ENCODE measurements at regions not wholly inside any gene's neighbourhood (a gene's known extent, or its start where the extent isn't known, plus 50 kb on each side); places are given as distances from the start of the nearest gene placed in this dataset.

DNA sequence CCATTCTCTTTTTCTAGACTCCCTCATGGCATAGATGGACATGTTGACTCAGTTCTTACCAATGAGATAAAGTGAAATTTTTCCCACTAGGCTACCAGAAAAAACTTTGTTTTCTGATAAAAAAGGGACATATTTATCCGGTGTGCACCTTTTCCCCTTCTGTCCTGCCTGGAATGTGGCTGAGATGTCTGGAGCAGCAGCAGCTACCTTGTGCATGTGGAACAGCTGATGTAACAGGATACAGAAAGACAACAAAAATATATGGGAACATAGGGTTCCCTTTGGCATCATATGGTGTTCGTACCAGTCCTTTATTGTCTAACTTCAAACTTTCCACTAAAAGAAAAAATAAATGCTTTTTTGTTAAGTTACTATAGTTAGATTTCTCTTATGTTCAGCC is 460.2 kb upstream of the HS6ST1 start:
- Histone ChIP-seq H3K9ac (ENCODE audit: low read length) (no peak overlapping the region), H3K27ac (ENCODE audit: low read length) (no peak overlapping the region), H3K4me2 (ENCODE audit: low read depth, low read length) (no peak overlapping the region), H2AFZ (ENCODE audit: low read length) (no peak overlapping the region), H3K36me3 (replicated peaks; ENCODE audit: insufficient read depth, low read length) (no peaks in the 10 kb centered on the region), H3K79me2 (ENCODE audit: low read length) (no peaks in the 10 kb centered on the region), H3K9me2 (replicated peaks; ENCODE audit: insufficient read depth, low read length) (no peaks in the 10 kb centered on the region), H3K4me1 (ENCODE audit: low read length) (no peaks in the 10 kb centered on the region), H3K4me3 (ENCODE audit: low read length) (no peak overlapping the region), H4K20me1 (ENCODE audit: insufficient read depth, low read length) (no peaks in the 10 kb centered on the region), H3K27me3 (replicated peaks; ENCODE audit: insufficient read depth, low read length) (no peaks in the 10 kb centered on the region), H3F3A (ENCODE audit: insufficient read depth, low read length) (no peaks in the 10 kb centered on the region), H3K9me3 (replicated peaks; ENCODE audit: insufficient read depth, low read length) (no peaks in the 10 kb centered on the region)
- TF ChIP-seq, protein P1, sequence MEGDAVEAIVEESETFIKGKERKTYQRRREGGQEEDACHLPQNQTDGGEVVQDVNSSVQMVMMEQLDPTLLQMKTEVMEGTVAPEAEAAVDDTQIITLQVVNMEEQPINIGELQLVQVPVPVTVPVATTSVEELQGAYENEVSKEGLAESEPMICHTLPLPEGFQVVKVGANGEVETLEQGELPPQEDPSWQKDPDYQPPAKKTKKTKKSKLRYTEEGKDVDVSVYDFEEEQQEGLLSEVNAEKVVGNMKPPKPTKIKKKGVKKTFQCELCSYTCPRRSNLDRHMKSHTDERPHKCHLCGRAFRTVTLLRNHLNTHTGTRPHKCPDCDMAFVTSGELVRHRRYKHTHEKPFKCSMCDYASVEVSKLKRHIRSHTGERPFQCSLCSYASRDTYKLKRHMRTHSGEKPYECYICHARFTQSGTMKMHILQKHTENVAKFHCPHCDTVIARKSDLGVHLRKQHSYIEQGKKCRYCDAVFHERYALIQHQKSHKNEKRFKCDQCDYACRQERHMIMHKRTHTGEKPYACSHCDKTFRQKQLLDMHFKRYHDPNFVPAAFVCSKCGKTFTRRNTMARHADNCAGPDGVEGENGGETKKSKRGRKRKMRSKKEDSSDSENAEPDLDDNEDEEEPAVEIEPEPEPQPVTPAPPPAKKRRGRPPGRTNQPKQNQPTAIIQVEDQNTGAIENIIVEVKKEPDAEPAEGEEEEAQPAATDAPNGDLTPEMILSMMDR (IDR thresholded peaks at IDR 0.05; ENCODE audit: low read length): no peak
- TF ChIP-seq EZH2phosphoT487 (IDR thresholded peaks at IDR 0.05; ENCODE audit: low read length): no peak
- TF ChIP-seq EZH2 (optimal IDR thresholded peaks at IDR 0.05; ENCODE audit: low read depth, low read length): no peak
- DNase-seq: no peak

DNA sequence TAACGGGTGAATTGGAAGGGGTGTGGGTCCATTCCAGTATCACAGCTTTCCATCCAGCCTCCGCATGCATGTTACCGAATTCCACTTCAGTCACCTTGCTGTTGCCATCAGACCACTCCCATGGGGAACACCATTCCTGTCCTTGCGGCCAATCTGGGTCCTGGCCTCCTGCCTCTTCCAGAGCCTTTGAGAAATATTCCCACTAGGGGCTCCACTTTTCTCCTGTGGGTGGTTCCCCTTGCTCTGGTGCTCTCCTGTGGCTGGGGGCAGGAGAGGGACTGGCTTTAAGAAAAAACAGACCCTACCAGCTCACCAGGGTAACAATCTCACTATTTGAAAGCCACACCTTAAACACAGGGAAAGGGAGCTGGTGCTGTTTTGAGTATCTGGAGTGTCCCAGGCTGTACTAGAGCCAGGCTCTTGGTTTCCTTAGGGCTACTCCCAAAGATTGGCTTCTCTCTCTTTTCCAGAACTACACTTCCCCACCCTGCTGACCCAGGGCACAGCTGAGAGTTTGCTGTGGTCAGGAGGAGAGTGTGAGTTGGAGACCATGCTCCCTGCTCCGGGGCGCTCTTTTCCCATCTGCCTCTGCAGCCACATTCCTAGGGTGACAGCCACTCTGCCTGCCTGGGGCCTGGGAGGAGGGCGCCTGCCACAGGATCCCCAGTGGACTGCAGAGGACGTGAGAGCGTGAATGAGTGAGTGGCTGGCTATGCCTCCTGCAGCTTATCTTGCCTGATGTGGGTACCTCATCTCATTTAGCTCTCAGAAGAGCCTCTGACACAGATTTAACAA is 460.8 kb upstream of the HS6ST1 start:
- no peaks in the 10 kb centered on the region for H3K9me2 ChIP-seq (replicated peaks; ENCODE audit: insufficient read depth, low read length)
- no peaks in the 10 kb centered on the region for H3K4me1 ChIP-seq (ENCODE audit: low read length)
- no peak for TF ChIP-seq EZH2phosphoT487 (IDR thresholded peaks at IDR 0.05; ENCODE audit: low read length)
- TF ChIP-seq EZH2 (optimal IDR thresholded peaks at IDR 0.05; ENCODE audit: low read depth, low read length): no peak
- TF ChIP-seq, protein P1 (IDR thresholded peaks at IDR 0.05; ENCODE audit: low read length): no peak
- H3K27me3 ChIP-seq (replicated peaks; ENCODE audit: insufficient read depth, low read length): no peaks in the 10 kb centered on the region
- no peaks in the 10 kb centered on the region for H3F3A ChIP-seq (ENCODE audit: insufficient read depth, low read length)
- no peaks in the 10 kb centered on the region for H3K9me3 ChIP-seq (replicated peaks; ENCODE audit: insufficient read depth, low read length)
- no peaks in the 10 kb centered on the region for H4K20me1 ChIP-seq (ENCODE audit: insufficient read depth, low read length)
- H3K27ac ChIP-seq (ENCODE audit: low read length): no peak overlapping the region
- H3K79me2 ChIP-seq (ENCODE audit: low read length): no peaks in the 10 kb centered on the region
- no peak overlapping the region for H2AFZ ChIP-seq (ENCODE audit: low read length)
- no peaks in the 10 kb centered on the region for H3K36me3 ChIP-seq (replicated peaks; ENCODE audit: insufficient read depth, low read length)
- H3K4me2 ChIP-seq (ENCODE audit: low read depth, low read length): no peak overlapping the region
- H3K9ac ChIP-seq (ENCODE audit: low read length): no peak overlapping the region
- no peak overlapping the region for H3K4me3 ChIP-seq (ENCODE audit: low read length)
- DNase-seq: no peak

DNA sequence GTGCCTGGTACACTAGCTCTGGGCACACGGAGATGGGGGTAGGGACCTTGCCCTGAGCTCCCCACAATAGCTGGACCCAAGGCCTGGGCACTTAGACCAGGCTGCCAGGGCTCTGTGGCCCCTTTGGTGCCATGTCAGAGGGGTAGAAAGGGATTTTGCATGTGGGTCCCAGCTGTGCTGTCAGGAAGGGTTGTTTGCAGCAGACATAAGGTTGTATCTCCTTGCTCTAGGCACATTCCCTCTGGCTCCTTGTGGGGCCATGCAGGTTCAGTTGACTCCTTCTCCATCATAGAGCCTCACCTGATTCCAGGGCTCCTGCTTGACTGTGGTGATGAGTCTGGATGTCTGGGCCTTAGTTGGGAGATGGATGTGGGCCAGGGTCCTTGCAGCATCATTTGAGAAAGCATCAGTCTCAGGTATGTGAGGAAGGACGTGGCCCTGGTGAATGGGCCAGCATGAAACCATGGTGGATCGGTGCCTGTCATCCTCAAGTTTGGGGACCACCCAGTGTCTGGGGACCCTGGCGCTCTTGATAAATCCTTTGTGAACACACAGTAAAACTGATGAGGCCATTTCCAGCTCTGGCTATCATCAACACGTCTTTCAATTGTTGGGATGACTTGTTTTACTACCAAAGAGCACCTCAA is 461.9 kb upstream of the HS6ST1 start:
- Histone ChIP-seq H3K27me3 (replicated peaks; ENCODE audit: insufficient read depth, low read length) (no peaks in the 10 kb centered on the region), H3K27ac (ENCODE audit: low read length) (no peak overlapping the region), H3K9me2 (replicated peaks; ENCODE audit: insufficient read depth, low read length) (no peaks in the 10 kb centered on the region), H3K9ac (ENCODE audit: low read length) (no peak overlapping the region), H3K79me2 (ENCODE audit: low read length) (no peaks in the 10 kb centered on the region), H3K4me2 (ENCODE audit: low read depth, low read length) (no peak overlapping the region), H2AFZ (ENCODE audit: low read length) (no peak overlapping the region), H3K36me3 (replicated peaks; ENCODE audit: insufficient read depth, low read length) (no peaks in the 10 kb centered on the region), H3K9me3 (replicated peaks; ENCODE audit: insufficient read depth, low read length) (no peaks in the 10 kb centered on the region), H3K4me1 (ENCODE audit: low read length) (no peaks in the 10 kb centered on the region), H3F3A (ENCODE audit: insufficient read depth, low read length) (no peaks in the 10 kb centered on the region), H3K4me3 (ENCODE audit: low read length) (no peak overlapping the region), H4K20me1 (ENCODE audit: insufficient read depth, low read length) (no peaks in the 10 kb centered on the region)
- DNase-seq: no peak
- TF ChIP-seq, protein P1 (IDR thresholded peaks at IDR 0.05; ENCODE audit: low read length): no peak
- TF ChIP-seq EZH2 (optimal IDR thresholded peaks at IDR 0.05; ENCODE audit: low read depth, low read length) (no peak), EZH2phosphoT487 (IDR thresholded peaks at IDR 0.05; ENCODE audit: low read length) (no peak)
